ENCODE measurements at regions not wholly inside any gene's neighbourhood (a gene's known extent, or its start where the extent isn't known, plus 50 kb on each side); places are given as distances from the start of the nearest gene placed in this dataset.

DNA sequence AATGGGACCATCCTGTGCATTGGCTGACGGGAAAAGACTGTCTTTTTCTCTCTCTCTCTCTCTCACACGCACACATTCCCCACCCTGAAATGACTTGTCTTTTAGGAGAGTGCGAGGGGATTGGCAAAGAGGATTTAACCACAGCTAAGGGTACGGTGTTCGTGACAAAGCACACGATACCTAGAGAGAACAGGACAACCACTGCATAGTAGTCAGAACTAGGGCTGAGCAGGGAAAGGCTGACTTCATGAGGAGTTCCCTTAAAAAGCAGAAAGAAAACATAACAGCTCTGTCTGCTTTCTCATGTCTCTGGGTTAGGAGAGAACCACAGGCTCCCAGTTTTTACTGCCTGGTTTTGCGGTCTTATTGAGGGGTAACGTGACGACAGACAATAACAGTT is 742.8 kb upstream of the SOX9 start:
- no peak for DNase-seq

DNA sequence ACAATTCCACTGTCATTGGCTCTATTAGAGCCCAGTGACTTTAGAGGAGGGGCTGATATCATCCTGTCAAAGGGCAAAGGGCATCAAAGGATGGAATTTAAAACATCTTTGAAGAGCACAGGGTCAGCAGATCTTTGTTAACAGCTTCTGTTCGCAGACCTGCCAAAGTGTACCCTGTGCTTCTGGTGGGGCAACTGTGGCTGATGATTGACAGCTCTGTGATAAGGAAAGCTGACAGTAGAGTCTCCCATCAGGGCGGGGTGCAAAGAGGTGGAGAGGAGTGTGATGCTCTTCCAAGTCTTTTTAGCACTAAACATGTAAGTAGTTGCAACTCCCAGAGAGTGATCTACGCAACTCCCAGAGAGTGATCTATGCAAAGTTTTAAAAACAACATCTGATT is 742.1 kb upstream of the SOX9 start:
- no peak for DNase-seq

DNA sequence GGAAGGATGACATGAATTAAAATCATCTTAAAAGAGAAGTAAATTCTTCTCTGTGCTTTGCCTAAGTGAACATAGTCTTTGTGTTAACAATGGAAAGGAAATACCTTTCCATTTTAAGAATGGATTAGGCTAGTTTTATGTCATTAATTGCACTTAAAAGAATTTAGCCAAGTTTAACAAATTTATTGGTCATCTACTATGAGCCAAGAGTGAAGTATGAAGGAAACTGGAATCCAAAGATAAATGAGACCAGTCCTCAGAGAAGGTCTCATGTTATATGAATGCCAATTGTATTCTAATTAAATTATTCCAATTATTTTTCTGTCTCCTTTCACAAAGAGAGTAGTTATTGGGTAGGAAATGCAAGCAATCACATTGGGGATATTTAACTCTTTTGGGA is 741.3 kb upstream of the SOX9 start:
- no peak for DNase-seq

DNA sequence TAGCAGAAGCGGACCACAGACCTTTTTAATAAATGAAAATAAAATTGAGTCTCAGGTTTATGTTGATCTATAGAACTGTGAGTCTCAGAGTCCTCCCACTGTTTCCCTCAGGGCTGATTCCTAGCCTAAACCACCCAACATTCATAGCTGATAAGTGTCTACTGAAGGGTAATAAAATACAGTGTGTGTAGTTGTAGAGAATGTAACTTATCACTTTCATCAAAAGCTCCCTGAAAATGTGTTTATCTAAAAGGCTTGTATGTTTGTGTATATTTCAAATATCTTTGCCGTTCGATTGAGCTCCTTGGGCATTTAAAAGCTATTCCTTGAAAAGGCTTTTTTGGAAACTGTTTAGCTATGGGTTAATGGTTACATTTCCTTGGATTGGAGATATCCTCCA is 740.3 kb upstream of the SOX9 start:
- DNase-seq, result no peak

DNA sequence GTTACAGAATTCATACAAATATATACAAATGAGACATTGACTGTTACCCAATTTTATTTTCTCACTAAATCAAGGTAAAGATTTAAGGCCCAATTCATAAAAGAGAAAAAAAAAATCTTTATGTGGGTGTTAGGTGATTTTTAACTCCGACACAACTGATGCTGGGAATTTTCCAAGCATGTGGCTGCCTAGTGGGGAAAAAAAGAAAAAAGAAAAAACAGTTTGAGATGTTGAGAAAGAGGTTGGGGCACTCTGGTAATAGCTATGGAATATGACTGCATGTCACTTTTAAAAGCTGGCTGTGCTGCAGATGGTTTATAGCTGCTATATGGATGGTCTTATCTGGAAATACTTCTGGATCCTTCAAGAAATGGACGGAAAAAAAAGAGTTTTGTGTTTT is 739.9 kb upstream of the SOX9 start:
- DNase-seq, result no peak

DNA sequence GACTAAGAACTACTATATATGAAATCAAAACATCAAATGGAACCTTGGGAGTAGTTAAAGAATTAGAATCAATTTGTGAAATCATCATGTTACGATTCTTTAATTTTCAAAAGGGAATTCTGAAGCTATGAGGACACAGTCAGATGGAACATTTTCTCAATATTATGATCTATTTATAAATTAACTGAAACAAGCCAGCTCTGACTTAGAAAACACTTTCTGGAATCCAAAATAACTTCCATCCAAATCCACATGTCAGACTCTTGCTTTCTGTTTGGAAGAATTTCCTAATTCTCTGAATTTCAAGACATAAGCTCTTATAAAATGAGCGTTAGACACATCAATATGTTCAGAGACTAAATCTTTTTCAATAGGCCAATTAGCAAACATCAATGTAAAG is 737.7 kb upstream of the SOX9 start:
- no peak for DNase-seq

DNA sequence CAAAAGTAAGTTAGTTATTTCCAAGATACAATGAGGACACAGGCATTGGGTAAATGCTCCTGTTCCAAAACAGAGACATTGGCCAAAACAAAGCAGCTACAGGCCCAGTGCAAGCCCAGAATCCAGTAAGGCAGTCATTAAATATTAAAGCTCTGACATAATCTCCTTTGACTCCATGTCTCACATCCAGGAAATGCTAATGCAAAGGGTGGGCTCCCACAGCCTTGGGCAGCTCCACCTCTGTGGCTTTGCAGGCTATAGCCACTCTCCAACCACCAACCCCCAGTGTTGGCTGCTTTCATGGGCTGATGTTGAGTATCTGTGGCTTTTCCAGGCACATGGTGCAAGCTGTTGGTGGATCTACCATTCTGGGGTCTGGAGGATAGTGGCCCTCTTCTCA is 733.4 kb upstream of the SOX9 start:
- no peak for DNase-seq

DNA sequence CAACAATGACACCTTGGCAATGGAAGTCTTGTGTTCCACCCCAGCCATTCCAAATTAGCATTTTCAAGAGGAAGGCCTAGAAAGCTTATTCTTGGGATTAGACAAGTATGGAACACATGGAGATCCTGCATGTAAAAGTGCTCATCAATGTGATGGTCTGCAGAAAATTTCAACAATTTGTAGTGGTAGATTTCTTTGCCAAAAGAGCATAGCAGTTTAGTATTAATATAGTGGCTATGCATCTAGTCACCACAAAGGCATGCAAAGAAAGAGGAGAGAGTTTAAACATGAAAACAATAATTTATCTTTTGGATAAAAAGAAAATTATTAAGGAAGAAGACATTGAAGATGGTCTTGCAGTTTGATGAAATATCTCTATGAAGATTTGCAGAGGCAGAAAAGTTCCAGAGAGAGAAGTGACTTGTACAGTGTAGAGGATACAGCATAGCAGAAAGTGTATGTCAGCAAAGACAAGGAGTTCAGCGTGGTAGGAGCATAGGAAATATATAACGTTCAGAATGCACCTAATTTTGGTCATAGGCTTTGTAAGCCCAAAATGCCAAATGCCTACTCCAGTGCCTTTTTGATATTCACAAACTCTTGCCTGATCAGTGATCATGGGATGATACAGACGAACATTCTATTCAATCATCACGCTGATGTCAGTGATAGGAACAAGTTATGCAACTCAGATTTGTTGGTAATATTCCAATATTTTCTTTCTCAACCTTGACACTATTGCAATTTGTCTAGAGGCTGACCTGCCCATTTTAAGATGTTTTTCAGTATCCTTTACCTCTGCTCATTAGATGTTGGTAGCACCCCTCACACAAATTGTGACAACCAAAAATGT is 727.9 kb upstream of the SOX9 start:
- DNase-seq, result no peak

DNA sequence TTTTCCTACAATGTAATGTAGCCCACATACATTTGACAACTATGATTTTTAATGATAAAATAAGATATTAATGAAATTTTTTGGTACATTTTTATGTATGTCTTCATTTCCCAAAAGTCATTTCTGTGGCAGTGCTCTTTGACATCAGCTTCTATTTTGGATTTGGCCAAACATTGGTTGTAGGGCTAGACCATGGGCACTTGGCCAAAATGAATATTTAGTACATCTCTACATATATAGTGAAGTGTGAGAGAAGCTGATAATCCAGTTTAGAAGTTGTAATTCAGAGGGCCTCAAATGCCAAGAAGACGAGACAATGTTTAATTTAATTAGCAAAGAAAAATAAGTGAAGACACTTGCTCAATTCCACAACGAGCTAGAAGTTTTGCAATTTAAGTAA is 724.9 kb upstream of the SOX9 start:
- DNase-seq, result no peak

DNA sequence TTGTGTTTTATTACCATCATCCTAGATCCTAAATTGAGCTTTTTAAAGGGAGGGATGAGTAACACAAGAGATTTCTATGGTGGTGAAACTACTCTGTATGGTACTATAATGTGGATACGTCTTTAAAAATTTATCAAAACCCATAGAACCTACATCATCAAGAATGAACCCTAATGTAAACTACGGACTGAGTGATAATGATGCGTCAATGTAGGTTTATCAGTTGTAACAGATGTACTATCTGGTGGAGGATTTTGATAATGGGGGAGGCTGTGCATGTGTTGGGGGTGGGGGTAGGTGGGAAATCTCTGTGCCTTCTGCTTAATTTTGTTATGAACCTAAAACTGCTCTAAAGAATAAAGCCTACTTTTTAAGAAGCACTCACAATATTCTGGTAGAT is 724.1 kb upstream of the SOX9 start:
- DNase-seq, result no peak

DNA sequence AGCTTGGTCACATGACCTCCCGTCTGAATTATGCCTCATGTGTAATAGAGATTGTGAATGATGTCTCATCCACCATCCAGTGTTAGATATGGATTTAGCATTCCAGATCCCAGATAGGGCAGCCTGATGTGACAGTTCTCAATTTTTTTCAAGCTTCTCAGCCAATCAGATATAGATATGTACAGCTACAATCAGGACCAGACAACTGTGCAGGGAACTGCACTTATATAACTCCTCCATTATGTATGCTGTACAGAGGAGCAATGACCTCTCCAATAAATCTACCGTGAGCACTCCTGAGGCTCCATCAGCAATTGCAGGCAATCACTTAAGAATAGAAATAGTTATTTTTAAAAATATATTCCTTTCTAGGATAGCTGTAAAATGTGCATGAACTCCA is 722.8 kb upstream of the SOX9 start:
- no peak for DNase-seq

DNA sequence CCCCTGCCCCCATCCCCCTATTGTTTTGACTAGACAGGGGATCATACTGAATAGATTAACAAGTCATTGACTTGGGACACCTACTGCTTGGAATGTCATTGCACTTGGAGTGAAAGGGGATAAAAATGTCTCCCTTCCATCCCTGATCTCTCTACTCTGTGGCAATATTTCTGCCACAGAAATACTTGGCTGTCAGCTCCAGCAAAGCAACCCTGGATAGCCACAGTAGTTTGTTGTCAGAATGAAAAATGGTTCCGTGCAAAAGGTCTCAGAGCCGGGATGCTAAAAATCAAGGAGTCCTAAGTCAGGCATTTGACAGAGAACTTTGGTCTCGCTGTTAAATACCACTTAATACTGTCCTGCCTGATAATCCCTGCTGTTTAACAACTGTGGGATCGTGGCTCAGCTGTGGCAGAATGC is 722.0 kb upstream of the SOX9 start:
- no peak for DNase-seq

DNA sequence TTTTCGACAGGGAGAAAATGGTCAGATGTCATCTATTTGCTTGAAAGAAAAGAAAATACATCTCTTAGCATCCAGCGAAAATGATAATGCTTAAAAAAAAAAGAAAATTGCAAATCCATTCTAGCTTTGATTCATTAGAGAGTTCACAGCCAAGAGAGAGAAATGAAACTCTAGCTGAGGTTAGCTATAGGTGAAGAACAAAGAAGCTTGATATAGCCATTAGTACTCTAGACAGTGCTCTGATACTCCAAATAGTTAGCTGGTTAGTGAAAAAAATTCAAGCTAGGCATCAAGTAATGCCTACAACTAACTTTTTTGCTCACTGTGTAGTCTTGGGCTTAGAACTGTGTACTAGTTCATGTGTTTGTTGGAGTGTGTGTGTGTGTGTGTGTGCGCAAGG is 721.6 kb upstream of the SOX9 start:
- no peak for DNase-seq

DNA sequence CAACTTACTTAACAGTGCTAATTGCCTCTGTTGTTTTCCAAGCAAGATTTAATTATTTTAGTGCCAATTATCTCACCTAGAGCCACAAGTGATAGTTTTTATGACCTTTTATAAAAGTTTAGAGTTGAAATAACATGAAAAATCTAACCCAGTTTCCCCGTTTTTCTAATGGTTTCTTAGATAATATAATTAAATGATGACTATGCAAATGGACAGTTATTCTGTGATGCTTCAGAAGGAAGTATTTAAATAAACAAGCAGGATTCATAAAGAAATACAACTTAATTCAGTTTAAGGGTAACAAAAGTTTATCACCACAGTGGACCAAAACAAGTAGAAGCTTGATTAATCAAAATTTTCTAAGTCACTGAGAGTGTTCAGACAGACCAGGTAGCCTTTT is 721.2 kb upstream of the SOX9 start:
- no peak for DNase-seq

DNA sequence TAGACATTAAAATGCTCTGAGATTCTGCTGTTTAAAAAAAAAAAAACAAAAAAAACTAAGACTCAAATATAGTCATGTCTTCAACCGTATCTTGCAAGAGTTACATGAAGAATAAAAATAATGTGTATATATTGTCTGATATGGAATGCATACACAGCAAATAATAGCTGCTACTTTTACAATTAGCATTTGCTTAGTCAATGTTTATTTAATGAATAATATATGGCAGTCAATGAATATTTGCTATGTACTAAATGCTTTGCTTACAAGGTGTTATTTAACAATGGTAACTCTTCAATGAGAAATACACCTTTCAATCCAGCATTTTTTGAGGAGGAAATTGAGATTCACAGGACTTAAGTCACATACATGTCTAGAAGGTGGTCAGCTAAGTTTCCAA is 718.8 kb upstream of the SOX9 start:
- no peak for DNase-seq

DNA sequence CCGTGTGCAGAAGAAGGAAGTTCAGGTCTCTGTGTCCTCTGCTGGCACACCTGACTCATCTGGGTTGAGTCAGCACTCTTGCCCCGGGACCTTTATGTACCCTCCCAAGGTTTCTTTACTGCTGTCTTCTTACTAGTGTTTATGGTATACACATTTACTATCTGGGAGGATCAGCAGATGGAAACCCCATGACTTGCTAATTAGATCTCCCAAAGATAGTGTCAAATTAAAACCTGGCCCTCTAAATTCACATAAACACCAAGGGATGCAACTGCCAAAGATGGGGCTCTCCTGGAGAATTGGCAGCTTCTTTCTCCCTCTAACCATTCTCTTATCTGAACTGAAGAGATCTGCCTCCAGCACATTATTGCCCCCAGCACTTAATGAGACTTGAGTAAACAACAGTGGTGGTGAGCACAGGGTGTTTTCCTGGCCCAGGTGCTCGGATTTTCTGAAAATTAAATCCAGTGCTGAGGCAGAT is 718.1 kb upstream of the SOX9 start:
- no peak for DNase-seq

DNA sequence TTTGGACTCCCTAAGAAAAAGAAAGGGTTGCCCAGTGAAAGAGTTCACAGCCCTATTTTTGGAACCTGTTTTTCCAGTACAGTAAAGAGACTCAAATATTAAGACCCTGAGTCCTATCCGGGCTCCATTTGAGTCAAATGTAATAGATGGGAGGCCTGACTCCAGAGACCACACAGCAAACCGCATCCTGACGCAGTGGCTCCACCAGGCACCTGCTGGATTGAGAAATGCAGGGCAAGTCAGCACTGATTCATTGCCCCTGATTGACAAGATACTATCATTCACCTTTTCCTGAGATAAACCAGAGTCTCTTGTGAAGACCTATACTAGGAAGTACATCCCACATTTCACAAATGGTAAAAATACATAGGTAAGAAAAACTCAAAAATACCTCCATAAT is 715.7 kb upstream of the SOX9 start:
- DNase-seq, result no peak

DNA sequence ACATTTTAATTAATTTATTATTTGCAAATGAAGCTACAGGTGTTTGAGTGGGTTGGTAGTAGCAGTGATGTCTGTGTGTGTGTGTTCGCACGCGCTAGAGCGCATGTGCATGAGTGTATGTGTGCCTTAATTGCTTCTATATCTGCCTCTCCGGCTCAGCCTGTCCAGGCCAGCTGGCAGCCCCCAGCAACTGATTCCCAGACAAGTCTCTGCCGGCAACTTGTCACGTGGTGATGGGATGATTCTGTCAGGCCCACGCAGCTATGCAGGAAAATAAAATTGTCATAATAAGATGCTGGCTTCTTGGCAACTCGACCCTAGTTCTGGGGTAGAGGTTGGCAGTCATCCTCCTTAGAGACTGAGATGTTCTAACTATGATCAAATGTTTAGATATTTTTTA is 712.8 kb upstream of the SOX9 start:
- no peak for DNase-seq

DNA sequence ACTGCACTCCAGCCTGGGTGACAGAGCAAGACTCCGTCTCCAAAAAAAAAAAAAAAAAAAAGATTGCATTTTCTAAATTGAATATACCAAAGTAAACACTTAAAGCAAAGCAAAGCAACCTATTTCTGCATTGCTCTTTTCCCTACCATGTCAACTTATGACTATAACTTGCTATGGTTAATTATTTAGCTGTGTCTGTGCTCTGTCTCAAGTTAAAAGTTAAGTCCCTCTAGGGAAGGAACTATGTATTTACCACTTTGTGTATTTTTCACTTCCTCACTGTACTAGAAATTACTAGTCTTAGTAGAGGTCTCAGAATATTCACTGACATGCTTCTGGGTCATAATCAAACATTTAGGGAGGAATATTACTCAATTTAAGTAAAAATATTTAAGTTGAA is 711.7 kb upstream of the SOX9 start:
- no peak for DNase-seq

DNA sequence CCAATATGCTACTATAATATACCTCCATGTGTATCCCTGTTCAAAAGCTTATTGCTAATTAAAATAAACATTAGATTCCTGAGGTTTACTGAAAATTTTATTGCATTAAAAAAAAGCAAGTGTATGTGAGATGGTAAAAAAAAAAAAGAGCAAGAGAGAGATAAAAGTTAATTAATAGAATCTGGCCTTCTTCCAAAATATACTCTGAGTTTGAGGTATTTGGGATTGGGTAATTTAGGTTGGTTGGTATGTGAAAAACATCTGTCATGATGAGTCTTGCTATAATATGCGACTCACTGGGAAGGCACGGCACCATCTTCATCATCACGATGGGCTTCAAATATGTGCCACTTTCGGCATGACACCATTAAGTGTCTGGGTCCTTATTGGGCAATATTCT is 711.1 kb upstream of the SOX9 start:
- DNase-seq, result no peak

DNA sequence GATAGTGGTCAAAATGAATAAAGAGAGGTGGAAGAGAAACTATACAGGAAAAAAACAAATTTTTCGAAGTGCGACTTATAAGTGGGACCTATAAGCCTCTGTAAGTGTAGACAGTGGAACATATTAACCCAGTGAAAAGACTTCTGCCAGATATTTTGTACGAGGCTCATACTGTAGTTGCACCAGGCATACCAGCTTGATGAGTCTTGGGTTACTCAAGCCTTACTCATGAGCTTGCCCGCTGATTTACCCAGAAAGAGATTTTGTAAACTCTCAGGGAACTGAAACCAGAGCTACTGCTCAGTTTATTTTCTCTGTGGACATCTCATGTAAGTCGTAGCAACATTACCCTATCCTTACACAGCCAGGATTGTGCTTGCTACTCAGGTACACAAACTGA is 708.0 kb upstream of the SOX9 start:
- DNase-seq, result no peak

DNA sequence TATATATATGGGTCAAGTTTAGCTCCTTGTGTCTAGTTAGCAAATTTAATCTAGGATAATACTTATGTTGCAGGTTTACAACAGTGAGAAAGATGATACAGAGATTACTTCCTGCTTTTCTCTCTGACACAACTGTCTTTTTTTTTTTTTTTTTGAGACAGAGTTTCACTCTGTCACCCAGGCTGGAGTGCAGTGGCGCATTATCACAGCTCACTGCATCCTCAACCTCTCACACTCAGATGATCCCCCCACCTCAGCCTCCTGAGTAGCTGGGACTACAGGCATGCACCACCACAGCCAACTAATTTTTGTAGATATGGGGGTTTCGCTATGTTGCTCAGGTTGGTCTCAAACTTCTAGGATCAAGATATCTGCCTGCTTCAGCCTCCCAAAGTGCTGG is 706.9 kb upstream of the SOX9 start:
- DNase-seq, result no peak

DNA sequence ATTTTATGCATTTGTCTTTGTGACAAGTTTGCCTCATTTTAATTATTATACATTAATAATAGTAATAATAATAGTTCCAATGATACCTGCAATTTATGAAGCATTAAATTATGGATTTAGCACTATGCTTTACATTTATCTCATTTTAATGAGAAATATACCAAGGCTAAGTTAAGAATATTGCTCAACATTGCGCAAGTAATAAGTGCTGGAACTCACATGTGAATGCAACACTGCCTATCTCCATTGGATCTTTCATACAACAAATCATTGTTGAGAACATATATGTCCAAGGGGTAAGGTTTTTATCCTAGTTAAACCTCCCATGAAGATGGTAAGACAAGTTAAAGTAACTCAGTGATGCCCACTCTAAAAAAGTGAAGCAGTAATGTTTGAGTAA is 703.7 kb upstream of the SOX9 start:
- DNase-seq, result no peak

DNA sequence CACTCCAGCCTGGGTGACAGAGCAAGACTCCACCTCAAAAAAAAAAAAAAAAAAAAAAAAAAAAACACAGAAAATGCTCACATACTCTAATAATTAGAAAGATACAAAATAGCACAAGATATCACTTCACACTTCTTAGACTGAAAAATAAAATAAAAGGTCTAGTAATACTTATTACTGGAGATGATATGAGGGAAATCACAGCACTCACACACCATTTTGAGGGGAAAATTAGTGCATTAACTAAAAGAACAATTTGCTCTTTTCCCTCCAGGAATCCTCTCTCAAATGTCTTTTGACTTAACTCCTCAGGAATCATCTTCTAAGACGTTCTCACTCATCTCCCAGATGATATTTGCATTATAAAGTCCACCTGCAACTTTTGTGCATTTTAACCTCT is 697.9 kb upstream of the SOX9 start:
- no peak for DNase-seq

DNA sequence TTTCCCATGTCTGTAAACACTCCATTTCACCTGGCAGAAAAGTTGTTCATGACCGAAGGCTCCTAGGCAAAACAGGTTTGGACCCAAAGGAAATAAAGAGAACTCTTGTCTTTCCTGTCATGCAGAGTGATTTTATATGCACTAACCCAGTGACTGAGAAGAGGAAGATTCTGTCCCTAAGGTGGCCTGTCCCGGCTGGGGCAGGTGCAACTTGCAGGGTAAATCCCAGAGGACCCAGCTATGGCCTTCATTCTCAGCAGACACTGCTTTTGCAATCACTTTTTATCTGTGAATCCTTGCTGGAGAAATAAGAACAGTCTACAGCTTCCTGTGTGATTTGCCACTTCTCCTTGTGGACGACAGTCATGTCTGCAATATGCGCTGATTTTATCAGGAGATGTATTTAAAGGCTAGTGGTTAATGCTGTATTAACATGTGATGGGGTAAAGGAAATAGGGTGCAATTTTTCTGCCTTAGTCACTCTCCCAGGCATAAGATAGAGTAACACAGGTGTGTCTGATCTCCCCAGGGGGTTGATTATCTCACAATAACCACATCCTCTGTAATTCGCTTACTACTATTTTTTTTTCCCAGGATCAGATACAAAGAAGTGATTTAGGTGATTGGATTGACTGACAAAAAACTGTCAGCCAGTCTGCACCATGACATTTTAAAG is 696.8 kb upstream of the SOX9 start:
- no peak for DNase-seq
